Tibial nerve (tissue), 4 donors: ENCODE measurements at regions not wholly inside any gene's neighbourhood (a gene's known extent, or its start where the extent isn't known, plus 50 kb on each side); places are given as distances from the start of the nearest gene placed in this dataset.
"Not testable (repeated sequence)": the region's sequence is repeated elsewhere in the genome, so short reads cannot be mapped to it uniquely, and the experiment has no call there.

ENCODE experiments used
- DNase-seq, 2 donors: peaks; one replicate each; pipeline ENCODE4 v3.0.0-alpha.2; 2019; ENCODE audit warnings: low spot score in 2 of 2
- H3K27ac ChIP-seq, 4 donors: fragments of 200-600 bp; sonication (generic) in 3 of 4; one replicate each; pipeline ENCODE4 v1.5.1; 2017 to 2019; ENCODE audit warnings: mild to moderate bottlenecking in 1 of 4
- H3K27me3 ChIP-seq, 2 donors: fragments of 200-600 bp; sonication (generic) in 1 of 2; one replicate each; pipeline versions ENCODE4 v1.5.1 to v1.6.0; 2017 to 2019
- H3K36me3 ChIP-seq, 3 donors: fragments of 200-600 bp; sonication (generic); one replicate each; pipeline ENCODE4 v1.5.1; 2018 to 2019
- H3K4me1 ChIP-seq, 4 donors: fragments of 200-600 bp; sonication (generic) in 3 of 4; one replicate each; pipeline ENCODE4 v1.5.1; 2017 to 2019
- H3K4me3 ChIP-seq, 4 donors: fragments of 200-600 bp; sonication (generic) in 3 of 4; one replicate each; pipeline ENCODE4 v1.5.1; 2017 to 2019; ENCODE audit warnings: mild to moderate bottlenecking in 1 of 4, moderate library complexity in 1 of 4
- H3K9me3 ChIP-seq, 4 donors: fragments of 200-600 bp; sonication (generic) in 3 of 4; one replicate each; pipeline ENCODE4 v1.5.1; 2017 to 2019
- EP300 ChIP-seq, 2 donors: sonication (generic); formaldehyde crosslinking; IDR thresholded peaks; one replicate each; pipeline ENCODE4 v1.6.1; 2017; ENCODE audit warnings: antibody characterized with exemption in 2 of 2, mild to moderate bottlenecking in 1 of 2
- POLR2A ChIP-seq, 2 donors: fragments of 450-650 bp; IDR thresholded peaks; one replicate each; pipeline ENCODE4 v1.6.1; 2017; ENCODE audit warnings: antibody characterized with exemption in 2 of 2, mild to moderate bottlenecking in 2 of 2, moderate library complexity in 2 of 2
- WGBS, 2 donors: methylation state at CpG; one replicate each; pipeline ENCODE4 v1.1.5; 2018; 5-methylcytosine and 5-hydroxymethylcytosine counted together
- TF ChIP-seq, protein P1 (sequence below), 5 experiments: fragments of 200-600 bp in 3 of 5; fragments of 450-650 bp in 2 of 5; sonication (generic) in 3 of 5; IDR thresholded peaks; one replicate each; pipeline ENCODE4 v1.5.1; 2016 to 2019; ENCODE audit warnings: antibody characterized with exemption in 5 of 5, mild to moderate bottlenecking in 3 of 5, moderate library complexity in 2 of 5

- no peak overlapping the region for H3K4me3 ChIP-seq
- H3K36me3 ChIP-seq: no peaks in the 10 kb centered on the region
- H3K4me1 ChIP-seq: peaks cover 0 to 18% (median 14%) of the 10 kb centered on the region in 4 donors
- peak overlapping the region in 3 of 4 donors; percentile 29 to 69 (median 61) for H3K27ac ChIP-seq
- no peak for DNase-seq
- H3K9me3 ChIP-seq: peaks cover 0 to 5% (median 0%) of the 10 kb centered on the region in 4 donors
- 62 to 71% methylated on average over 1 of the region's 1 CpG for WGBS, 2 donors
- no peaks in the 10 kb centered on the region for H3K27me3 ChIP-seq
- TF ChIP-seq, protein P1, sequence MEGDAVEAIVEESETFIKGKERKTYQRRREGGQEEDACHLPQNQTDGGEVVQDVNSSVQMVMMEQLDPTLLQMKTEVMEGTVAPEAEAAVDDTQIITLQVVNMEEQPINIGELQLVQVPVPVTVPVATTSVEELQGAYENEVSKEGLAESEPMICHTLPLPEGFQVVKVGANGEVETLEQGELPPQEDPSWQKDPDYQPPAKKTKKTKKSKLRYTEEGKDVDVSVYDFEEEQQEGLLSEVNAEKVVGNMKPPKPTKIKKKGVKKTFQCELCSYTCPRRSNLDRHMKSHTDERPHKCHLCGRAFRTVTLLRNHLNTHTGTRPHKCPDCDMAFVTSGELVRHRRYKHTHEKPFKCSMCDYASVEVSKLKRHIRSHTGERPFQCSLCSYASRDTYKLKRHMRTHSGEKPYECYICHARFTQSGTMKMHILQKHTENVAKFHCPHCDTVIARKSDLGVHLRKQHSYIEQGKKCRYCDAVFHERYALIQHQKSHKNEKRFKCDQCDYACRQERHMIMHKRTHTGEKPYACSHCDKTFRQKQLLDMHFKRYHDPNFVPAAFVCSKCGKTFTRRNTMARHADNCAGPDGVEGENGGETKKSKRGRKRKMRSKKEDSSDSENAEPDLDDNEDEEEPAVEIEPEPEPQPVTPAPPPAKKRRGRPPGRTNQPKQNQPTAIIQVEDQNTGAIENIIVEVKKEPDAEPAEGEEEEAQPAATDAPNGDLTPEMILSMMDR (IDR thresholded peaks at IDR 0.05): no peak
- peak in 1 of 2 donors; percentile 32 for TF ChIP-seq EP300 (IDR thresholded peaks at IDR 0.05)
Observed at GRCh38 chr2:189348369-189348768, 92.9 kb upstream of the WDR75 start.

DNA sequence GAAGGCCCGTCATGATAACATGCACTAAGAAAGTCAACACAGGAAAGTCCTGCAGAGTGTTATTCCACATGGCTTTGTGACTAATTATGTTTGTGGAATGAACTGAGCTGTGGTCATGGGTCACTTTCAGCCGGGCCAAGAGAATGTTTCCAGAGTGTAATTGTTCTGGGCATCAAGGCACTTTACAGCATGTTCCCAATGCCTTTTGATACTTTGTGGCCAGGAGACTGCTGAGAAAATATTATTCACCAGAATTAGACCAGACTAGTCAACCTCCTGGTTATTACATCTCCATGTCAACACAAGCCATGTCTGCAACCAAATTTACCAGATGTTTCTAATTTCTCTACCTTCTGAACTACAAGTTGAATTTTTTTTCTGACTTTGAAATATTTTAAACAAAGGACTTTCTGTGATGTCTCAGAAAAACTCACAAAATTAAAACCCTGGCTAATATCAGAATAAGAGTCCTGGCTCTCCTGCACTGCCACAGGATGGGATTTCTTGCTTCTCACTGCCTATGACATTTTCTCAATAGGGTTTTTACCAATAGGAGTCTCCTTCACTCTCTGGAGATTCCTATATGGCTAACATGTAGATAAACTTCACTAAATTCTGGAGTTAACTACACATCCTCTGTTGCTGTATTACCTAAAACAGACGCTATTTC is 90.6 kb upstream of the WDR75 start:
- 11 to 49% methylated on average over 3 of the region's 3 CpGs for WGBS, 2 donors
- DNase-seq: peak; percentile 43 to 68
- TF ChIP-seq, protein P1 (IDR thresholded peaks at IDR 0.05): peak in 1 of 5 experiments; percentile 18
- TF ChIP-seq EP300 (IDR thresholded peaks at IDR 0.05): peak in 1 of 2 donors; percentile 82
- TF ChIP-seq POLR2A (IDR thresholded peaks at IDR 0.05): no peak

GRCh38 chr2:189351933-189352332 is 89.3 kb upstream of the WDR75 start:
- peaks cover 0 to 16% (median 12%) of the 10 kb centered on the region in 4 donors for H3K4me1 ChIP-seq
- not testable (repeated sequence) for H3K27me3 ChIP-seq, H3K36me3 ChIP-seq, DNase-seq, H3K9me3 ChIP-seq, H3K27ac ChIP-seq, H3K4me3 ChIP-seq
- WGBS, 2 donors: 83 to 97% methylated on average over 1 of the region's 1 CpG

More for the DNA sequence above, 90.6 kb upstream of the WDR75 start:
- H3K4me3 ChIP-seq: no peak overlapping the region
- H3K27ac ChIP-seq: peak overlapping the region in 3 of 4 donors; percentile 23 to 60 (median 50)
- H3K27me3 ChIP-seq: no peaks in the 10 kb centered on the region
- H3K4me1 ChIP-seq: peaks cover 0 to 18% (median 14%) of the 10 kb centered on the region in 4 donors
- peaks cover 0 to 5% (median 0%) of the 10 kb centered on the region in 4 donors for H3K9me3 ChIP-seq
- H3K36me3 ChIP-seq: no peaks in the 10 kb centered on the region

DNA sequence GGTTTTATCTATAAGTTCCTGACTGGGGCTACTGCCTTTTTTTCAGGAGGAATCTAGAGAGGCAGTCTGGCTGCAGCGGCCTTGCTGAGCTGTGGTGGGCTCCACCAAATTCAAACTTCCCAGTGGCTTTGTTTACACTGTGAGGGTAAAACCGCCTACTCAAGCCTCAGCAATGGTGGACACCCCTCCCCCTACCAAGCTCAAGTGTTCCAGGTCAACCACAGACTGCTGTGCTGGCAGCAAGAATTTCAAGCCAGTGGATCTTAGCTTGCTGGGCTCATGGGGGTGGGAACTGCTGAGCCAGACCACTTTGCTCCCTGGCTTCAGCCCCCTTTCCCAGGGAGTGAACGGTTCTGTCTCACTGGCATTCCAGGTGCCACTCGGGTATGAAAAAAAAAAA is 83.9 kb upstream of the WDR75 start:
- WGBS, 2 donors: 89 to 95% methylated on average over 3 to 4 of the region's 4 CpGs
- H3K4me3 ChIP-seq, DNase-seq, H3K27me3 ChIP-seq, H3K4me1 ChIP-seq, H3K27ac ChIP-seq, H3K9me3 ChIP-seq, H3K36me3 ChIP-seq: not testable (repeated sequence)

- WGBS, 2 donors: 33 to 52% methylated on average over 1 of the region's 1 CpG
- H3K9me3 ChIP-seq: peaks cover 0 to 4% (median 1%) of the 10 kb centered on the region in 4 donors
Observed at GRCh38 chr2:189360861-189361260, 80.4 kb upstream of the WDR75 start.

GRCh38 chr2:189362283-189362682 is 79.0 kb upstream of the WDR75 start:
- Histone ChIP-seq H3K27ac (no peak overlapping the region), H3K4me3 (no peak overlapping the region), H3K27me3 (no peaks in the 10 kb centered on the region), H3K9me3 (peaks cover 0 to 4% (median 1%) of the 10 kb centered on the region in 4 donors), H3K36me3 (no peaks in the 10 kb centered on the region), H3K4me1 (no peaks in the 10 kb centered on the region)
- no peak for TF ChIP-seq POLR2A (IDR thresholded peaks at IDR 0.05)
- no peak for TF ChIP-seq EP300 (IDR thresholded peaks at IDR 0.05)
- TF ChIP-seq, protein P1 (IDR thresholded peaks at IDR 0.05): no peak
- no peak for DNase-seq

More at GRCh38 chr2:189360861-189361260, 80.4 kb upstream of the WDR75 start:
- Histone ChIP-seq H3K27me3 (no peaks in the 10 kb centered on the region), H3K4me1 (no peaks in the 10 kb centered on the region), H3K4me3 (no peak overlapping the region), H3K36me3 (no peaks in the 10 kb centered on the region), H3K27ac (no peak overlapping the region)
- no peak for DNase-seq
- no peak for TF ChIP-seq EP300 (IDR thresholded peaks at IDR 0.05)
- no peak for TF ChIP-seq POLR2A (IDR thresholded peaks at IDR 0.05)
- TF ChIP-seq, protein P1 (IDR thresholded peaks at IDR 0.05): no peak
